BLaER1 (cell line): ENCODE measurements at regions not wholly inside any gene's neighbourhood (a gene's known extent, or its start where the extent isn't known, plus 50 kb on each side); places are given as distances from the start of the nearest gene placed in this dataset.

ENCODE experiments used
- H3K27ac ChIP-seq: shearing (Covaris generic); formaldehyde crosslinking; 2 replicates; pipeline ENCODE4 v1.8.1; 2022
- H3K27me3 ChIP-seq: shearing (Covaris generic); formaldehyde crosslinking; 2 replicates; pipeline ENCODE4 v1.8.1; 2022
- H3K36me3 ChIP-seq: shearing (Covaris generic); formaldehyde crosslinking; 2 replicates; pipeline ENCODE4 v1.8.1; 2022
- H3K4me1 ChIP-seq: shearing (Covaris generic); formaldehyde crosslinking; 2 replicates; pipeline ENCODE4 v1.8.1; 2022
- H3K4me2 ChIP-seq: shearing (Covaris generic); formaldehyde crosslinking; 2 replicates; pipeline ENCODE4 v1.8.1; 2022
- H3K4me3 ChIP-seq: shearing (Covaris generic); formaldehyde crosslinking; 2 replicates; pipeline ENCODE4 v1.8.1; 2022
- H3K9ac ChIP-seq: shearing (Covaris generic); formaldehyde crosslinking; 2 replicates; pipeline ENCODE4 v1.8.1; 2022
- H3K9me3 ChIP-seq: shearing (Covaris generic); formaldehyde crosslinking; 2 replicates; pipeline ENCODE4 v1.8.1; 2022
- H4K20me1 ChIP-seq: shearing (Covaris generic); formaldehyde crosslinking; 2 replicates; pipeline ENCODE4 v1.8.1; 2022
- Cebpa-rat ChIP-seq: shearing (Covaris generic); IDR thresholded peaks from 2 replicates; pipeline ENCODE4 v1.8.1; 2022

- no peak overlapping the region for H3K9ac ChIP-seq
- H3K36me3 ChIP-seq, result no peaks in the 10 kb centered on the region
- no peaks in the 10 kb centered on the region for H4K20me1 ChIP-seq
- H3K9me3 ChIP-seq, result peaks cover 6% of the 10 kb centered on the region; the same call in 1 of the 2 replicates
- no peak overlapping the region for H3K4me2 ChIP-seq
- H3K4me1 ChIP-seq, result peaks cover 7% of the 10 kb centered on the region; the same call in 1 of the 2 replicates
- peaks cover 87% of the 10 kb centered on the region for H3K27me3 ChIP-seq
- H3K4me3 ChIP-seq, result no peak overlapping the region
- H3K27ac ChIP-seq, result no peak overlapping the region
- no peak for TF ChIP-seq Cebpa-rat
Measured at GRCh38 chrX:107502316-107502715, 52.9 kb downstream of the FRMPD3 start.

- H3K27ac ChIP-seq, result no peak overlapping the region
- H3K4me1 ChIP-seq, result peaks cover 7% of the 10 kb centered on the region; the same call in 1 of the 2 replicates
- peaks cover 85% of the 10 kb centered on the region for H3K27me3 ChIP-seq
- no peak for TF ChIP-seq Cebpa-rat
- no peaks in the 10 kb centered on the region for H3K36me3 ChIP-seq
- H4K20me1 ChIP-seq, result no peaks in the 10 kb centered on the region
- H3K9me3 ChIP-seq, result peaks cover 21% of the 10 kb centered on the region
- H3K9ac ChIP-seq, result no peak overlapping the region
- H3K4me2 ChIP-seq, result no peak overlapping the region
- H3K4me3 ChIP-seq, result no peak overlapping the region
Measured at GRCh38 chrX:107504006-107504405, 54.6 kb downstream of the FRMPD3 start.

GRCh38 chrX:107505223-107505622 is 55.8 kb downstream of the FRMPD3 start:
- Histone ChIP-seq H3K4me1 (peaks cover 7% of the 10 kb centered on the region; the same call in 1 of the 2 replicates), H3K9ac (no peak overlapping the region), H3K4me3 (no peak overlapping the region), H3K27me3 (peaks cover 80% of the 10 kb centered on the region), H3K36me3 (no peaks in the 10 kb centered on the region), H3K9me3 (peaks cover 24% of the 10 kb centered on the region), H4K20me1 (no peaks in the 10 kb centered on the region), H3K27ac (no peak overlapping the region), H3K4me2 (no peak overlapping the region)
- no peak for TF ChIP-seq Cebpa-rat

- Histone ChIP-seq H3K36me3 (no peaks in the 10 kb centered on the region), H3K27ac (no peak overlapping the region), H3K4me3 (no peak overlapping the region), H3K27me3 (peaks cover 85% of the 10 kb centered on the region), H3K9me3 (peaks cover 24% of the 10 kb centered on the region), H3K4me1 (peaks cover 7% of the 10 kb centered on the region; the same call in 1 of the 2 replicates), H4K20me1 (no peaks in the 10 kb centered on the region), H3K9ac (no peak overlapping the region), H3K4me2 (no peak overlapping the region)
- TF ChIP-seq Cebpa-rat, result no peak
Measured at GRCh38 chrX:107506596-107507031, 57.2 kb downstream of the FRMPD3 start.

GRCh38 chrX:107507093-107507743 is 57.8 kb downstream of the FRMPD3 start:
- H3K27me3 ChIP-seq, result peaks cover 85% of the 10 kb centered on the region
- no peaks in the 10 kb centered on the region for H3K36me3 ChIP-seq
- H3K9ac ChIP-seq, result no peak overlapping the region
- H4K20me1 ChIP-seq, result no peaks in the 10 kb centered on the region
- H3K4me1 ChIP-seq, result peaks cover 7% of the 10 kb centered on the region; the same call in 1 of the 2 replicates
- H3K4me3 ChIP-seq, result no peak overlapping the region
- no peak for TF ChIP-seq Cebpa-rat
- H3K27ac ChIP-seq, result no peak overlapping the region
- H3K4me2 ChIP-seq, result no peak overlapping the region
- peaks cover 24% of the 10 kb centered on the region for H3K9me3 ChIP-seq

- TF ChIP-seq Cebpa-rat, result no peak
- H3K4me1 ChIP-seq, result peaks cover 7% of the 10 kb centered on the region; the same call in 1 of the 2 replicates
- H3K27ac ChIP-seq, result no peak overlapping the region
- no peaks in the 10 kb centered on the region for H4K20me1 ChIP-seq
- H3K9me3 ChIP-seq, result peaks cover 24% of the 10 kb centered on the region
- peaks cover 85% of the 10 kb centered on the region for H3K27me3 ChIP-seq
- no peak overlapping the region for H3K9ac ChIP-seq
- no peaks in the 10 kb centered on the region for H3K36me3 ChIP-seq
- H3K4me2 ChIP-seq, result no peak overlapping the region
- no peak overlapping the region for H3K4me3 ChIP-seq
Measured at GRCh38 chrX:107507744-107508117, 58.3 kb downstream of the FRMPD3 start.

GRCh38 chrX:107508925-107509324 is 59.5 kb downstream of the FRMPD3 start:
- peaks cover 86% of the 10 kb centered on the region for H3K27me3 ChIP-seq
- no peak overlapping the region for H3K9ac ChIP-seq
- H3K4me3 ChIP-seq, result no peak overlapping the region
- no peak overlapping the region for H3K27ac ChIP-seq
- H3K36me3 ChIP-seq, result no peaks in the 10 kb centered on the region
- no peaks in the 10 kb centered on the region for H4K20me1 ChIP-seq
- H3K4me1 ChIP-seq, result peaks cover 3% of the 10 kb centered on the region; the same call in 1 of the 2 replicates
- H3K9me3 ChIP-seq, result peaks cover 24% of the 10 kb centered on the region
- TF ChIP-seq Cebpa-rat, result no peak
- no peak overlapping the region for H3K4me2 ChIP-seq

- Histone ChIP-seq H4K20me1 (no peaks in the 10 kb centered on the region), H3K27ac (no peak overlapping the region), H3K27me3 (peaks cover 77% of the 10 kb centered on the region), H3K4me3 (no peak overlapping the region), H3K4me1 (no peaks in the 10 kb centered on the region), H3K9me3 (no peaks in the 10 kb centered on the region), H3K9ac (no peak overlapping the region), H3K36me3 (no peaks in the 10 kb centered on the region), H3K4me2 (no peak overlapping the region)
- TF ChIP-seq Cebpa-rat, result no peak
Measured at GRCh38 chrX:107514944-107515343, 65.5 kb downstream of the FRMPD3 start.

- H3K9me3 ChIP-seq, result no peaks in the 10 kb centered on the region
- H4K20me1 ChIP-seq, result peaks cover 10% of the 10 kb centered on the region; the same call in 1 of the 2 replicates
- peaks cover 89% of the 10 kb centered on the region for H3K27me3 ChIP-seq
- no peak for TF ChIP-seq Cebpa-rat
- no peak overlapping the region for H3K4me3 ChIP-seq
- peaks cover 15% of the 10 kb centered on the region for H3K4me1 ChIP-seq
- H3K27ac ChIP-seq, result no peak overlapping the region
- H3K9ac ChIP-seq, result no peak overlapping the region
- no peaks in the 10 kb centered on the region for H3K36me3 ChIP-seq
- no peak overlapping the region for H3K4me2 ChIP-seq
Measured at GRCh38 chrX:107521877-107522586, 72.6 kb downstream of the FRMPD3 start.

GRCh38 chrX:107522901-107523300 is 73.4 kb downstream of the FRMPD3 start:
- no peak for TF ChIP-seq Cebpa-rat
- Histone ChIP-seq H3K4me3 (no peak overlapping the region), H3K4me1 (peaks cover 15% of the 10 kb centered on the region), H3K36me3 (no peaks in the 10 kb centered on the region), H3K4me2 (no peak overlapping the region), H3K27me3 (peaks cover 91% of the 10 kb centered on the region), H4K20me1 (peaks cover 13% of the 10 kb centered on the region; the same call in 1 of the 2 replicates), H3K9me3 (no peaks in the 10 kb centered on the region), H3K9ac (no peak overlapping the region), H3K27ac (no peak overlapping the region)
